CD14-positive monocyte (primary cell): ENCODE measurements at regions not wholly inside any gene's neighbourhood (a gene's known extent, or its start where the extent isn't known, plus 50 kb on each side); places are given as distances from the start of the nearest gene placed in this dataset.

Source experiments
- DNase-seq, 3 donors: peaks; one replicate each; pipeline ENCODE4 v3.0.0-alpha.2; 2011 to 2022
- H2AFZ ChIP-seq: 2 replicates; pipeline ENCODE4 v1.6.0; 2012; ENCODE audit warnings: mild to moderate bottlenecking, low read depth, low read length, inconsistent platforms; ENCODE audit not compliant: insufficient read depth, poor library complexity, severe bottlenecking
- H3K27ac ChIP-seq, 2 donors: 1 replicate in 1 of 2; 2 replicates in 1 of 2; pipeline ENCODE4 v1.5.1; 2012 to 2013; ENCODE audit warnings: low read length in 2 of 2, control low read depth in 1 of 2, inconsistent platforms in 1 of 2, low read depth in 1 of 2, mild to moderate bottlenecking in 1 of 2
- H3K27me3 ChIP-seq, 2 donors: one replicate each; pipeline versions ENCODE4 v1.6.0 to v1.6.1; 2011 to 2013; ENCODE audit warnings: low read length in 2 of 2; ENCODE audit not compliant: control insufficient read depth in 2 of 2, insufficient read depth in 2 of 2
- H3K36me3 ChIP-seq, 2 donors: replicated peaks in 1 of 2; 1 replicate in 1 of 2; 2 replicates in 1 of 2; pipeline versions ENCODE4 v1.5.1 to v1.6.1; 2012 to 2013; ENCODE audit warnings: low read length in 2 of 2, control low read depth in 1 of 2, inconsistent platforms in 1 of 2, mild to moderate bottlenecking in 1 of 2; ENCODE audit not compliant: insufficient read depth in 2 of 2, control insufficient read depth in 1 of 2
- H3K4me1 ChIP-seq, 2 donors: 1 replicate in 1 of 2; 2 replicates in 1 of 2; pipeline versions ENCODE4 v1.5.1 to v1.6.1; 2012 to 2013; ENCODE audit warnings: low read length in 2 of 2, control low read depth in 1 of 2, inconsistent platforms in 1 of 2, mild to moderate bottlenecking in 1 of 2, moderate library complexity in 1 of 2; ENCODE audit not compliant: insufficient read depth in 2 of 2, control insufficient read depth in 1 of 2
- H3K4me2 ChIP-seq: replicated peaks from 2 replicates; pipeline ENCODE3; 2012; ENCODE audit warnings: low read length, moderate library complexity, mild to moderate bottlenecking; ENCODE audit not compliant: poor library complexity, severe bottlenecking; ENCODE audit errors: extremely low read depth
- H3K4me3 ChIP-seq, 3 experiments: fragments of 200-600 bp in 1 of 3; sonication (generic) in 1 of 3; replicated peaks in 1 of 3; 1 replicate in 2 of 3; 2 replicates in 1 of 3; pipeline ENCODE4 v1.5.1; 2011 to 2013; ENCODE audit warnings: low read length in 3 of 3, mild to moderate bottlenecking in 3 of 3, control low read depth in 2 of 3, low read depth in 2 of 3, inconsistent platforms in 1 of 3, moderate library complexity in 1 of 3
- H3K79me2 ChIP-seq: 2 replicates; pipeline ENCODE4 v1.6.0; 2012; ENCODE audit warnings: mild to moderate bottlenecking, control low read depth, inconsistent platforms, low read length, moderate library complexity; ENCODE audit not compliant: insufficient read depth
- H3K9ac ChIP-seq: 2 replicates; pipeline ENCODE4 v1.6.0; 2017; ENCODE audit warnings: low read length, mild to moderate bottlenecking; ENCODE audit not compliant: insufficient read depth, poor library complexity, severe bottlenecking
- H3K9me3 ChIP-seq, 2 donors: replicated peaks in 1 of 2; 1 replicate in 1 of 2; 2 replicates in 1 of 2; pipeline versions ENCODE4 v1.5.1 to v1.6.1; 2012 to 2013; ENCODE audit warnings: low read length in 2 of 2, control low read depth in 1 of 2; ENCODE audit not compliant: control insufficient read depth in 1 of 2, insufficient read depth in 1 of 2
- H4K20me1 ChIP-seq: 2 replicates; pipeline ENCODE4 v1.6.0; 2012; ENCODE audit warnings: mild to moderate bottlenecking, low read length, control low read depth, moderate library complexity; ENCODE audit not compliant: insufficient read depth
- H3K27ac Mint-ChIP-seq, 7 donors: one replicate each; pipeline ENCODE4 v1.8.0; 2020; ENCODE audit warnings: mild to moderate bottlenecking in 7 of 7, mixed read lengths in 7 of 7, moderate library complexity in 6 of 7, inconsistent platforms in 2 of 7
- H3K27me3 Mint-ChIP-seq, 3 donors: one replicate each; pipeline ENCODE4 v1.8.0; 2021 to 2022; ENCODE audit warnings: low read depth in 3 of 3, mild to moderate bottlenecking in 3 of 3, mixed read lengths in 3 of 3, moderate library complexity in 3 of 3, inconsistent platforms in 1 of 3
- H3K36me3 Mint-ChIP-seq, 2 donors: one replicate each; pipeline ENCODE4 v1.8.0; 2020; ENCODE audit warnings: mixed read lengths in 2 of 2, inconsistent platforms in 1 of 2, mild to moderate bottlenecking in 1 of 2
- H3K4me1 Mint-ChIP-seq: one replicate; pipeline ENCODE4 v1.8.0; 2020; ENCODE audit warnings: mild to moderate bottlenecking, mixed read lengths
- H3K4me3 Mint-ChIP-seq, 2 donors: one replicate each; pipeline ENCODE4 v1.8.0; 2020; ENCODE audit warnings: mild to moderate bottlenecking in 2 of 2, mixed read lengths in 2 of 2, moderate library complexity in 1 of 2
- H3K9me3 Mint-ChIP-seq, 7 donors: one replicate each; pipeline ENCODE4 v1.8.0; 2020 to 2022; ENCODE audit warnings: mixed read lengths in 7 of 7, mild to moderate bottlenecking in 6 of 7, moderate library complexity in 6 of 7, inconsistent platforms in 2 of 7
- WGBS: methylation state at CpG from one replicate; pipeline ENCODE4 v1.1.5; 2013; ENCODE audit warnings: missing lambda C conversion rate; ENCODE audit not compliant: insufficient coverage; 5-methylcytosine and 5-hydroxymethylcytosine counted together
- intact Hi-C, 2 donors: fragments of 100-400 bp; cut with micrococcal nuclease; formaldehyde crosslinking; loops; one replicate each; pipeline versions ENCODE4 v1.15.0 to v1.15.1; 2023
- TF ChIP-seq, protein P1 (sequence below): fragments of 200-600 bp; IDR thresholded peaks from one replicate; pipeline ENCODE4 v1.8.0; 2022; ENCODE audit warnings: antibody characterized with exemption, mild to moderate bottlenecking

DNA sequence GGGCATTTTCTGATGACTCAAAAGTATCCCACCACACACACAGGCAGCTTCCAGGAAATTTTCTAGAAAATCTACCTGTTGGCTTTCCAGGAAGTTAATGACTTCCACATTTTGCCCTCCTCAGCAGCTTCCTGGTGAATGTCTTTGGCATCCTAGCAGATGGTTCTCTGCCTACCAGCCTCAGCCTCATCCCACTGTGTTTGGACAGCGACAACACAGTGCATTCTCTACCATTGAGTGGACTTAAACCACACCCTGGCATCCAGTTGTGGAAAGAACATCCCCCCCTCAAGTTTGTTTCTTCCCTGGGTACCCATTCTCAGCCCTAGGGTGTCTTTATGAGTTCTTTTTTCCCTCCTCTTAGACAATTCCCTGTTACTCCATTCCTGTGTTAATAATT, 50.8 kb upstream of the GADL1 start:
- Mint-ChIP-seq H3K9me3 (peaks cover 0 to 7% (median 2%) of the 10 kb centered on the region in 7 donors), H3K36me3 (no peaks in the 10 kb centered on the region), H3K27me3 (no peaks in the 10 kb centered on the region), H3K27ac (no peak overlapping the region), H3K4me3 (no peak overlapping the region), H3K4me1 (peaks cover 25% of the 10 kb centered on the region)
- TF ChIP-seq, protein P1, sequence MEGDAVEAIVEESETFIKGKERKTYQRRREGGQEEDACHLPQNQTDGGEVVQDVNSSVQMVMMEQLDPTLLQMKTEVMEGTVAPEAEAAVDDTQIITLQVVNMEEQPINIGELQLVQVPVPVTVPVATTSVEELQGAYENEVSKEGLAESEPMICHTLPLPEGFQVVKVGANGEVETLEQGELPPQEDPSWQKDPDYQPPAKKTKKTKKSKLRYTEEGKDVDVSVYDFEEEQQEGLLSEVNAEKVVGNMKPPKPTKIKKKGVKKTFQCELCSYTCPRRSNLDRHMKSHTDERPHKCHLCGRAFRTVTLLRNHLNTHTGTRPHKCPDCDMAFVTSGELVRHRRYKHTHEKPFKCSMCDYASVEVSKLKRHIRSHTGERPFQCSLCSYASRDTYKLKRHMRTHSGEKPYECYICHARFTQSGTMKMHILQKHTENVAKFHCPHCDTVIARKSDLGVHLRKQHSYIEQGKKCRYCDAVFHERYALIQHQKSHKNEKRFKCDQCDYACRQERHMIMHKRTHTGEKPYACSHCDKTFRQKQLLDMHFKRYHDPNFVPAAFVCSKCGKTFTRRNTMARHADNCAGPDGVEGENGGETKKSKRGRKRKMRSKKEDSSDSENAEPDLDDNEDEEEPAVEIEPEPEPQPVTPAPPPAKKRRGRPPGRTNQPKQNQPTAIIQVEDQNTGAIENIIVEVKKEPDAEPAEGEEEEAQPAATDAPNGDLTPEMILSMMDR, result no peak
- DNase-seq, result no peak
- H3K4me2 ChIP-seq, result no peak overlapping the region
- no peaks in the 10 kb centered on the region for H3K79me2 ChIP-seq
- intact Hi-C loops, result no loop called here
- H3K9me3 ChIP-seq, result no peaks in the 10 kb centered on the region
- no peak overlapping the region for H3K27ac ChIP-seq
- H3K4me1 ChIP-seq, result peaks cover 14 to 20% of the 10 kb centered on the region in 2 donors
- 100% methylated on average over 1 of the region's 1 CpG for WGBS
- H3K27me3 ChIP-seq, result no peaks in the 10 kb centered on the region
- H3K36me3 ChIP-seq, result no peaks in the 10 kb centered on the region
- no peak overlapping the region for H3K4me3 ChIP-seq
- no peaks in the 10 kb centered on the region for H4K20me1 ChIP-seq
- H2AFZ ChIP-seq, result no peak overlapping the region
- no peak overlapping the region for H3K9ac ChIP-seq

DNA sequence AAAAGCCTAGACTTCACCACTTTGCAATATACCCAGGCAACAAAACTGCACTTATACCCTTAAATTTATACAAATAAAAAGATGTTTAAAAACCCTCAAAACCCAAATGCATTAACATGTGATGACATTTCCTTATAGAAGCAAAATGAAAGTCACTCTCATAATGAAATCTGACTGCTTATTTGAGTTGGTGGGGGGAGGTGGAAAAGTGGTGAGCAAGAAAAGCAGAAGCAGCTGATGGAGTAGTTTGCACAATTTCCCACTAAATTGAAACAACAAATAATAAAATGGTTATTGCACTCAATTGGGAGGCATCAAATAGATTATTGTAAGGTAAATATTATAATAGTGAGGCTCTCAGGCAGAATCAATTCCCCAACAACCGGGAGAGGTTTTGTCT, 54.0 kb upstream of the GADL1 start:
- peaks cover 14 to 20% of the 10 kb centered on the region in 2 donors for H3K4me1 ChIP-seq
- H3K79me2 ChIP-seq, result no peaks in the 10 kb centered on the region
- TF ChIP-seq, protein P1, result no peak
- H3K27me3 ChIP-seq, result no peaks in the 10 kb centered on the region
- H3K4me3 ChIP-seq, result peak overlapping the region in 1 of 3 experiments; percentile 29
- H3K27ac ChIP-seq, result peak overlapping the region in 1 of 2 donors; percentile 62
- no peak overlapping the region for H3K9ac ChIP-seq
- DNase-seq, result peak; percentile 36 to 51 (median 48)
- H3K4me2 ChIP-seq, result peak overlapping the region; percentile 53
- intact Hi-C loops, result no loop called here
- H3K36me3 ChIP-seq, result no peaks in the 10 kb centered on the region
- no peaks in the 10 kb centered on the region for H3K36me3 Mint-ChIP-seq
- H3K9me3 ChIP-seq, result no peaks in the 10 kb centered on the region
- H3K9me3 Mint-ChIP-seq, result no peaks in the 10 kb centered on the region
- H3K4me1 Mint-ChIP-seq, result peaks cover 22% of the 10 kb centered on the region
- no peak overlapping the region for H3K4me3 Mint-ChIP-seq
- H3K27ac Mint-ChIP-seq, result peak overlapping the region in 6 of 7 donors; percentile 15 to 85 (median 65)
- WGBS, result no CpG with 5 or more reads among the region's 1 CpG
- no peaks in the 10 kb centered on the region for H3K27me3 Mint-ChIP-seq
- H4K20me1 ChIP-seq, result no peaks in the 10 kb centered on the region
- no peak overlapping the region for H2AFZ ChIP-seq
